ENCODE measurements at regions not wholly inside any gene's neighbourhood (a gene's known extent, or its start where the extent isn't known, plus 50 kb on each side); places are given as distances from the start of the nearest gene placed in this dataset.

DNA sequence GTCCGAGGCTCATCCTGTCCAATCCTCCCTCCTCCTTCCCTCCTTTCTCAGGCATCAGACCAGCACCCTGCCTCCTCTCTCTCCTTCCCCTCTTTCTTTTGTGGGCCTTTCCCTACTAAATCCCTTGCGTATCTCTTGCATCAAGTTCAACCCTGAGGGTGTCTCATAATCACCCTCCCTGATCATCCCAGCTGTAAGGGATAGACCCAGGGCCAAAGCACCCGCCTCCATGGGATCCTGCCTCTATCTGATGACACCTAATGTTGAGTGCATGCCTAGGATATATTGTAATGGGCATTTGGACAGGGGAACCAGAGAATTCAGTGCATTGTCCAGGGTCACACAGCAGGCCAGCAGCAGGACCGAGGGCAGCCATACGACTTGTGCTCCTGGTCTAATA lies 84.9 kb downstream of the PHETA1 start:
- no peak for ATAC-seq
- TF ChIP-seq ZFP3 (CRISPR knock-in tag; IDR thresholded peaks at IDR 0.05) (no peak), OSR1 (CRISPR knock-in tag; IDR thresholded peaks at IDR 0.05) (no peak), CREB5 (CRISPR knock-in tag; IDR thresholded peaks at IDR 0.05; ENCODE audit: low read depth) (no peak), RARB (CRISPR knock-in tag; IDR thresholded peaks at IDR 0.05) (no peak), ZFP30 (CRISPR knock-in tag; IDR thresholded peaks at IDR 0.05) (no peak), CSRNP3 (CRISPR knock-in tag; IDR thresholded peaks at IDR 0.05) (no peak), PATZ1 (CRISPR knock-in tag; IDR thresholded peaks at IDR 0.05; ENCODE audit: borderline replicate concordance) (no peak), ZC3H10 (CRISPR knock-in tag; IDR thresholded peaks at IDR 0.05) (no peak), ARNTL (CRISPR knock-in tag; IDR thresholded peaks at IDR 0.05; ENCODE audit: borderline replicate concordance, low read depth) (no peak), ZNF8 (CRISPR knock-in tag; IDR thresholded peaks at IDR 0.05) (no peak), TCF4 (CRISPR knock-in tag; IDR thresholded peaks at IDR 0.05; ENCODE audit: borderline replicate concordance) (no peak), TOX (CRISPR knock-in tag; IDR thresholded peaks at IDR 0.05; ENCODE audit: borderline replicate concordance) (no peak), ISL1 (CRISPR knock-in tag; IDR thresholded peaks at IDR 0.05) (no peak), CSDC2 (CRISPR knock-in tag; IDR thresholded peaks at IDR 0.05) (no peak), SNAI2 (CRISPR knock-in tag; IDR thresholded peaks at IDR 0.05) (no peak), GLIS3 (CRISPR knock-in tag; IDR thresholded peaks at IDR 0.05) (no peak), ZNF565 (CRISPR knock-in tag; conservative IDR thresholded peaks at IDR 0.05; ENCODE audit: low read depth) (no peak), BACH2 (CRISPR knock-in tag; IDR thresholded peaks at IDR 0.05; ENCODE audit: borderline replicate concordance) (no peak)
- TF ChIP-seq, protein P1, sequence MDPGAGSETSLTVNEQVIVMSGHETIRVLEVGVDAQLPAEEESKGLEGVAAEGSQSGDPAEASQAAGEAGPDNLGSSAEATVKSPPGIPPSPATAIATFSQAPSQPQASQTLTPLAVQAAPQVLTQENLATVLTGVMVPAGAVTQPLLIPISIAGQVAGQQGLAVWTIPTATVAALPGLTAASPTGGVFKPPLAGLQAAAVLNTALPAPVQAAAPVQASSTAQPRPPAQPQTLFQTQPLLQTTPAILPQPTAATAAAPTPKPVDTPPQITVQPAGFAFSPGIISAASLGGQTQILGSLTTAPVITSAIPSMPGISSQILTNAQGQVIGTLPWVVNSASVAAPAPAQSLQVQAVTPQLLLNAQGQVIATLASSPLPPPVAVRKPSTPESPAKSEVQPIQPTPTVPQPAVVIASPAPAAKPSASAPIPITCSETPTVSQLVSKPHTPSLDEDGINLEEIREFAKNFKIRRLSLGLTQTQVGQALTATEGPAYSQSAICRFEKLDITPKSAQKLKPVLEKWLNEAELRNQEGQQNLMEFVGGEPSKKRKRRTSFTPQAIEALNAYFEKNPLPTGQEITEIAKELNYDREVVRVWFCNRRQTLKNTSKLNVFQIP (CRISPR knock-in tag; IDR thresholded peaks at IDR 0.05; ENCODE audit: borderline replicate concordance, low read depth), result no peak

DNA sequence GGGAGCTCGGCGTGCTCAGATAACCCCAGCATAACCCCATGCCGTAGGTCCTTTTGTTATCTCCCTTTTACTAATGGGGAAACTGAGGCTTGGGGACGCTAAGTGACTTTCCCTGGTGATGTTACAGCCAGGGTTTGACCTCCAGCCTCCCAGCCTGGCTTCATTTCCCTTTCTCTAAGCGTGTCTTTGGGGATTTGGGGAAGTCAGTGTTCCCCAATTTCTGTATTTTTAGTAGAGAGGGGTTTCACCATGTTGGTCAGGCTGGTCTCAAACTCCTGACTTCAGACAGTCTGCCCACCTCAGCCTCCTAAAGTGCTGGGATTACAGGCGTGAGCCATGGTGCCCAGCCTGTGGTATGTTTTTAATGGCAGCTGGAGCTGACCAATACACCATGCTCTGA lies 85.4 kb downstream of the PHETA1 start:
- no peak for ATAC-seq
- no peak for TF ChIP-seq ZFP3 (CRISPR knock-in tag; IDR thresholded peaks at IDR 0.05)
- TF ChIP-seq TOX (CRISPR knock-in tag; IDR thresholded peaks at IDR 0.05; ENCODE audit: borderline replicate concordance), result no peak
- TF ChIP-seq ZFP30 (CRISPR knock-in tag; IDR thresholded peaks at IDR 0.05), result no peak
- TF ChIP-seq ISL1 (CRISPR knock-in tag; IDR thresholded peaks at IDR 0.05), result no peak
- no peak for TF ChIP-seq CSDC2 (CRISPR knock-in tag; IDR thresholded peaks at IDR 0.05)
- TF ChIP-seq PATZ1 (CRISPR knock-in tag; IDR thresholded peaks at IDR 0.05; ENCODE audit: borderline replicate concordance), result no peak
- no peak for TF ChIP-seq ZNF565 (CRISPR knock-in tag; conservative IDR thresholded peaks at IDR 0.05; ENCODE audit: low read depth)
- TF ChIP-seq, protein P1 (CRISPR knock-in tag; IDR thresholded peaks at IDR 0.05; ENCODE audit: borderline replicate concordance, low read depth), result no peak
- no peak for TF ChIP-seq TCF4 (CRISPR knock-in tag; IDR thresholded peaks at IDR 0.05; ENCODE audit: borderline replicate concordance)
- TF ChIP-seq CREB5 (CRISPR knock-in tag; IDR thresholded peaks at IDR 0.05; ENCODE audit: low read depth), result no peak
- no peak for TF ChIP-seq SNAI2 (CRISPR knock-in tag; IDR thresholded peaks at IDR 0.05)
- no peak for TF ChIP-seq GLIS3 (CRISPR knock-in tag; IDR thresholded peaks at IDR 0.05)
- TF ChIP-seq ZNF70 (CRISPR knock-in tag; IDR thresholded peaks at IDR 0.05), result no peak
- no peak for TF ChIP-seq OSR1 (CRISPR knock-in tag; IDR thresholded peaks at IDR 0.05)
- no peak for TF ChIP-seq ARNTL (CRISPR knock-in tag; IDR thresholded peaks at IDR 0.05; ENCODE audit: borderline replicate concordance, low read depth)
- TF ChIP-seq ZC3H10 (CRISPR knock-in tag; IDR thresholded peaks at IDR 0.05), result no peak
- no peak for TF ChIP-seq TSHZ2 (CRISPR knock-in tag; IDR thresholded peaks at IDR 0.05)
- no peak for TF ChIP-seq PPARA (CRISPR knock-in tag; IDR thresholded peaks at IDR 0.05; ENCODE audit: borderline replicate concordance)
